Osteoblast (primary cell): ENCODE measurements at regions not wholly inside any gene's neighbourhood (a gene's known extent, or its start where the extent isn't known, plus 50 kb on each side); places are given as distances from the start of the nearest gene placed in this dataset.

ENCODE experiments used
- DNase-seq: peaks from one replicate; pipeline ENCODE4 v3.0.0; 2011; ENCODE audit warnings: low spot score, mixed read lengths; ENCODE audit not compliant: insufficient read length; ENCODE audit errors: missing footprints
- H2AFZ ChIP-seq: 2 replicates; pipeline ENCODE4 v1.6.0; 2011; ENCODE audit warnings: mild to moderate bottlenecking, low read length
- H3K27ac ChIP-seq: 2 replicates; pipeline ENCODE4 v1.5.1; 2011; ENCODE audit warnings: mild to moderate bottlenecking, low read depth, low read length, moderate library complexity
- H3K27me3 ChIP-seq: 2 replicates; pipeline ENCODE4 v1.6.0; 2012; ENCODE audit warnings: mild to moderate bottlenecking, control low read depth, inconsistent platforms, low read length, moderate library complexity; ENCODE audit not compliant: insufficient read depth
- H3K36me3 ChIP-seq: 2 replicates; pipeline ENCODE4 v1.5.1; 2011; ENCODE audit warnings: mild to moderate bottlenecking, low read length, control low read depth, moderate library complexity; ENCODE audit not compliant: insufficient read depth
- H3K4me1 ChIP-seq: 2 replicates; pipeline ENCODE4 v1.5.1; 2011; ENCODE audit warnings: mild to moderate bottlenecking, low read length, control low read depth, moderate library complexity; ENCODE audit not compliant: insufficient read depth
- H3K4me2 ChIP-seq: 2 replicates; pipeline ENCODE4 v1.6.0; 2011; ENCODE audit warnings: mild to moderate bottlenecking, low read length; ENCODE audit not compliant: insufficient read depth
- H3K4me3 ChIP-seq: fragments of 200-600 bp; sonication (generic); 3 replicates; pipeline ENCODE4 v1.5.1; 2012; ENCODE audit warnings: mild to moderate bottlenecking, low read length, inconsistent platforms; ENCODE audit not compliant: insufficient read depth
- H3K79me2 ChIP-seq: 2 replicates; pipeline ENCODE4 v1.6.0; 2012; ENCODE audit warnings: mild to moderate bottlenecking, low read length, control low read depth, inconsistent platforms; ENCODE audit not compliant: insufficient read depth
- H3K9me3 ChIP-seq: 2 replicates; pipeline ENCODE4 v1.5.1; 2011; ENCODE audit warnings: low read depth, low read length, control low read depth
- H4K20me1 ChIP-seq: 2 replicates; pipeline ENCODE4 v1.6.0; 2012; ENCODE audit warnings: mild to moderate bottlenecking, low read length, control low read depth; ENCODE audit not compliant: insufficient read depth
- CTCF ChIP-seq: IDR thresholded peaks from 2 replicates; pipeline ENCODE4 v1.5.1; 2011; ENCODE audit warnings: mild to moderate bottlenecking, low read depth, low read length, moderate library complexity; ENCODE audit errors: extremely low read depth

GRCh38 chr17:59469786-59470485 is 95.5 kb upstream of the DHX40 start:
- H3K36me3 ChIP-seq, result no peaks in the 10 kb centered on the region
- no peak for DNase-seq
- H3K79me2 ChIP-seq, result no peaks in the 10 kb centered on the region
- H3K4me3 ChIP-seq, result no peak overlapping the region
- no peak overlapping the region for H3K27ac ChIP-seq
- peaks cover 8% of the 10 kb centered on the region for H3K27me3 ChIP-seq
- H2AFZ ChIP-seq, result no peak overlapping the region
- no peak for TF ChIP-seq CTCF
- H3K4me2 ChIP-seq, result no peak overlapping the region
- H4K20me1 ChIP-seq, result no peaks in the 10 kb centered on the region
- no peaks in the 10 kb centered on the region for H3K4me1 ChIP-seq
- no peaks in the 10 kb centered on the region for H3K9me3 ChIP-seq

- no peaks in the 10 kb centered on the region for H3K4me1 ChIP-seq
- H3K9me3 ChIP-seq, result no peaks in the 10 kb centered on the region
- H3K27me3 ChIP-seq, result peaks cover 8% of the 10 kb centered on the region
- H4K20me1 ChIP-seq, result no peaks in the 10 kb centered on the region
- H3K36me3 ChIP-seq, result no peaks in the 10 kb centered on the region
- no peak overlapping the region for H3K4me2 ChIP-seq
- no peaks in the 10 kb centered on the region for H3K79me2 ChIP-seq
- no peak overlapping the region for H3K4me3 ChIP-seq
- no peak for DNase-seq
- no peak overlapping the region for H2AFZ ChIP-seq
- H3K27ac ChIP-seq, result no peak overlapping the region
- TF ChIP-seq CTCF, result no peak
These were observed 94.6 kb upstream of the DHX40 start for GRCh38 chr17:59470624-59471297.

GRCh38 chr17:59476413-59476812 is 89.0 kb upstream of the DHX40 start:
- no peaks in the 10 kb centered on the region for H4K20me1 ChIP-seq
- no peak overlapping the region for H3K4me2 ChIP-seq
- no peaks in the 10 kb centered on the region for H3K4me1 ChIP-seq
- H3K27ac ChIP-seq, result no peak overlapping the region
- H3K4me3 ChIP-seq, result no peak overlapping the region
- no peaks in the 10 kb centered on the region for H3K36me3 ChIP-seq
- DNase-seq, result no peak
- TF ChIP-seq CTCF, result no peak
- no peaks in the 10 kb centered on the region for H3K79me2 ChIP-seq
- no peak overlapping the region for H2AFZ ChIP-seq
- no peaks in the 10 kb centered on the region for H3K27me3 ChIP-seq
- no peaks in the 10 kb centered on the region for H3K9me3 ChIP-seq

GRCh38 chr17:59479141-59479540 is 86.3 kb upstream of the DHX40 start:
- no peaks in the 10 kb centered on the region for H3K36me3 ChIP-seq
- no peak for DNase-seq
- TF ChIP-seq CTCF, result no peak

More at GRCh38 chr17:59479141-59479540, 86.3 kb upstream of the DHX40 start:
- no peak overlapping the region for H2AFZ ChIP-seq
- no peaks in the 10 kb centered on the region for H3K9me3 ChIP-seq
- no peaks in the 10 kb centered on the region for H3K27me3 ChIP-seq
- H3K27ac ChIP-seq, result no peak overlapping the region
- no peak overlapping the region for H3K4me3 ChIP-seq
- no peak overlapping the region for H3K4me2 ChIP-seq
- H3K4me1 ChIP-seq, result no peaks in the 10 kb centered on the region
- H4K20me1 ChIP-seq, result no peaks in the 10 kb centered on the region
- H3K79me2 ChIP-seq, result no peaks in the 10 kb centered on the region
